ENCODE measurements at regions not wholly inside any gene's neighbourhood (a gene's known extent, or its start where the extent isn't known, plus 50 kb on each side); places are given as distances from the start of the nearest gene placed in this dataset.

DNA sequence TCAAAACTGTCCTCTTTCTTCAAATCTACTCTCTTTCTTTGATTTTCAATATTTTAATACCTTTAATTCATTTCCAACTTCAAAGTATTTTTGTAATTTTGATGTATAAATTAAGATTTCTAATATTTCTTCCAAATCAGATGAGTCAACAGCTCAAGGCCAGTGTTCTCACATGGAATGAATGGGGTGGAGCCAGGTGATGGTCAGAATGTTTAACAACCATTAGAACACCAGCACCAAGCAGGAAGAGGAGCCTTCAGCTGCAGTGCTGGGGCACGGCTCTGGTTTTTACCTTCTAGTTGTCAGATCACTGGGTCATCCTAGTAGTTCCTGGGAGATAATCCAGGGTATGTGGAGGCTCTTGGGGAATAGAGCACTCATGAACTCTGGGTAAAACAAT, 494.5 kb upstream of the PDZRN3 start:
- TF ChIP-seq, protein P1, sequence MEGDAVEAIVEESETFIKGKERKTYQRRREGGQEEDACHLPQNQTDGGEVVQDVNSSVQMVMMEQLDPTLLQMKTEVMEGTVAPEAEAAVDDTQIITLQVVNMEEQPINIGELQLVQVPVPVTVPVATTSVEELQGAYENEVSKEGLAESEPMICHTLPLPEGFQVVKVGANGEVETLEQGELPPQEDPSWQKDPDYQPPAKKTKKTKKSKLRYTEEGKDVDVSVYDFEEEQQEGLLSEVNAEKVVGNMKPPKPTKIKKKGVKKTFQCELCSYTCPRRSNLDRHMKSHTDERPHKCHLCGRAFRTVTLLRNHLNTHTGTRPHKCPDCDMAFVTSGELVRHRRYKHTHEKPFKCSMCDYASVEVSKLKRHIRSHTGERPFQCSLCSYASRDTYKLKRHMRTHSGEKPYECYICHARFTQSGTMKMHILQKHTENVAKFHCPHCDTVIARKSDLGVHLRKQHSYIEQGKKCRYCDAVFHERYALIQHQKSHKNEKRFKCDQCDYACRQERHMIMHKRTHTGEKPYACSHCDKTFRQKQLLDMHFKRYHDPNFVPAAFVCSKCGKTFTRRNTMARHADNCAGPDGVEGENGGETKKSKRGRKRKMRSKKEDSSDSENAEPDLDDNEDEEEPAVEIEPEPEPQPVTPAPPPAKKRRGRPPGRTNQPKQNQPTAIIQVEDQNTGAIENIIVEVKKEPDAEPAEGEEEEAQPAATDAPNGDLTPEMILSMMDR (IDR thresholded peaks at IDR 0.05; ENCODE audit: low read depth, low read length, missing input control): no peak
- TF ChIP-seq, protein P2, sequence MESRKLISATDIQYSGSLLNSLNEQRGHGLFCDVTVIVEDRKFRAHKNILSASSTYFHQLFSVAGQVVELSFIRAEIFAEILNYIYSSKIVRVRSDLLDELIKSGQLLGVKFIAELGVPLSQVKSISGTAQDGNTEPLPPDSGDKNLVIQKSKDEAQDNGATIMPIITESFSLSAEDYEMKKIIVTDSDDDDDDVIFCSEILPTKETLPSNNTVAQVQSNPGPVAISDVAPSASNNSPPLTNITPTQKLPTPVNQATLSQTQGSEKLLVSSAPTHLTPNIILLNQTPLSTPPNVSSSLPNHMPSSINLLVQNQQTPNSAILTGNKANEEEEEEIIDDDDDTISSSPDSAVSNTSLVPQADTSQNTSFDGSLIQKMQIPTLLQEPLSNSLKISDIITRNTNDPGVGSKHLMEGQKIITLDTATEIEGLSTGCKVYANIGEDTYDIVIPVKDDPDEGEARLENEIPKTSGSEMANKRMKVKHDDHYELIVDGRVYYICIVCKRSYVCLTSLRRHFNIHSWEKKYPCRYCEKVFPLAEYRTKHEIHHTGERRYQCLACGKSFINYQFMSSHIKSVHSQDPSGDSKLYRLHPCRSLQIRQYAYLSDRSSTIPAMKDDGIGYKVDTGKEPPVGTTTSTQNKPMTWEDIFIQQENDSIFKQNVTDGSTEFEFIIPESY (IDR thresholded peaks at IDR 0.05): no peak
- TF ChIP-seq, protein P3, sequence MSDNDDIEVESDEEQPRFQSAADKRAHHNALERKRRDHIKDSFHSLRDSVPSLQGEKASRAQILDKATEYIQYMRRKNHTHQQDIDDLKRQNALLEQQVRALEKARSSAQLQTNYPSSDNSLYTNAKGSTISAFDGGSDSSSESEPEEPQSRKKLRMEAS (IDR thresholded peaks at IDR 0.05): no peak
- no peak for TF ChIP-seq RAD21 (IDR thresholded peaks at IDR 0.05)
- TF ChIP-seq, protein P4, sequence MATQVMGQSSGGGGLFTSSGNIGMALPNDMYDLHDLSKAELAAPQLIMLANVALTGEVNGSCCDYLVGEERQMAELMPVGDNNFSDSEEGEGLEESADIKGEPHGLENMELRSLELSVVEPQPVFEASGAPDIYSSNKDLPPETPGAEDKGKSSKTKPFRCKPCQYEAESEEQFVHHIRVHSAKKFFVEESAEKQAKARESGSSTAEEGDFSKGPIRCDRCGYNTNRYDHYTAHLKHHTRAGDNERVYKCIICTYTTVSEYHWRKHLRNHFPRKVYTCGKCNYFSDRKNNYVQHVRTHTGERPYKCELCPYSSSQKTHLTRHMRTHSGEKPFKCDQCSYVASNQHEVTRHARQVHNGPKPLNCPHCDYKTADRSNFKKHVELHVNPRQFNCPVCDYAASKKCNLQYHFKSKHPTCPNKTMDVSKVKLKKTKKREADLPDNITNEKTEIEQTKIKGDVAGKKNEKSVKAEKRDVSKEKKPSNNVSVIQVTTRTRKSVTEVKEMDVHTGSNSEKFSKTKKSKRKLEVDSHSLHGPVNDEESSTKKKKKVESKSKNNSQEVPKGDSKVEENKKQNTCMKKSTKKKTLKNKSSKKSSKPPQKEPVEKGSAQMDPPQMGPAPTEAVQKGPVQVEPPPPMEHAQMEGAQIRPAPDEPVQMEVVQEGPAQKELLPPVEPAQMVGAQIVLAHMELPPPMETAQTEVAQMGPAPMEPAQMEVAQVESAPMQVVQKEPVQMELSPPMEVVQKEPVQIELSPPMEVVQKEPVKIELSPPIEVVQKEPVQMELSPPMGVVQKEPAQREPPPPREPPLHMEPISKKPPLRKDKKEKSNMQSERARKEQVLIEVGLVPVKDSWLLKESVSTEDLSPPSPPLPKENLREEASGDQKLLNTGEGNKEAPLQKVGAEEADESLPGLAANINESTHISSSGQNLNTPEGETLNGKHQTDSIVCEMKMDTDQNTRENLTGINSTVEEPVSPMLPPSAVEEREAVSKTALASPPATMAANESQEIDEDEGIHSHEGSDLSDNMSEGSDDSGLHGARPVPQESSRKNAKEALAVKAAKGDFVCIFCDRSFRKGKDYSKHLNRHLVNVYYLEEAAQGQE (IDR thresholded peaks at IDR 0.05): no peak
- TF ChIP-seq, protein P5, sequence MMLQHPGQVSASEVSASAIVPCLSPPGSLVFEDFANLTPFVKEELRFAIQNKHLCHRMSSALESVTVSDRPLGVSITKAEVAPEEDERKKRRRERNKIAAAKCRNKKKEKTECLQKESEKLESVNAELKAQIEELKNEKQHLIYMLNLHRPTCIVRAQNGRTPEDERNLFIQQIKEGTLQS (IDR thresholded peaks at IDR 0.05): no peak
- no peak for TF ChIP-seq TAF1 (conservative IDR thresholded peaks at IDR 0.05)
- no peak for TF ChIP-seq RXRA (IDR thresholded peaks at IDR 0.05)
- TF ChIP-seq GABPA (IDR thresholded peaks at IDR 0.05 in 1 of 2, conservative IDR thresholded peaks at IDR 0.05 in 1 of 2): no peak
